Fibroblast of villous mesenchyme (primary cell): ENCODE measurements at regions not wholly inside any gene's neighbourhood (a gene's known extent, or its start where the extent isn't known, plus 50 kb on each side); places are given as distances from the start of the nearest gene placed in this dataset.
A peak's percentile ranks its signal among the peaks of the same experiment; 100 is the strongest.

ENCODE experiments used
- DNase-seq: peaks from one replicate; pipeline ENCODE4 v3.0.0-alpha.2; 2010; ENCODE audit warnings: low read depth
- H3K4me3 ChIP-seq: 2 replicates; pipeline ENCODE4 v1.5.1; 2011; ENCODE audit warnings: low read depth, mild to moderate bottlenecking, low read length
- CTCF ChIP-seq: IDR thresholded peaks from 2 replicates; pipeline ENCODE4 v1.5.1; 2012; ENCODE audit warnings: low read depth, mild to moderate bottlenecking, low read length; ENCODE audit not compliant: insufficient read depth

GRCh38 chr2:67256892-67257291 lies 140.2 kb upstream of the ETAA1 start:
- TF ChIP-seq CTCF: no peak
- H3K4me3 ChIP-seq: no peak overlapping the region
- peak; percentile 80 for DNase-seq

GRCh38 chr2:67258122-67258521 lies 139.0 kb upstream of the ETAA1 start:
- TF ChIP-seq CTCF: no peak
- DNase-seq: no peak
- H3K4me3 ChIP-seq: no peak overlapping the region

GRCh38 chr2:67258831-67259230 lies 138.3 kb upstream of the ETAA1 start:
- TF ChIP-seq CTCF: no peak
- H3K4me3 ChIP-seq: no peak overlapping the region
- DNase-seq: no peak

- H3K4me3 ChIP-seq: no peak overlapping the region
- no peak for TF ChIP-seq CTCF
- DNase-seq: peak; percentile 90
These were observed 137.4 kb upstream of the ETAA1 start for GRCh38 chr2:67259556-67260342.

GRCh38 chr2:67260343-67261277 lies 136.5 kb upstream of the ETAA1 start:
- H3K4me3 ChIP-seq: no peak overlapping the region
- DNase-seq: peak; percentile 99
- no peak for TF ChIP-seq CTCF

GRCh38 chr2:67267241-67267640 lies 129.9 kb upstream of the ETAA1 start:
- no peak for DNase-seq
- TF ChIP-seq CTCF: no peak
- H3K4me3 ChIP-seq: no peak overlapping the region
